Stimulated activated naive CD4-positive, alpha-beta T cell treated with Interleukin-2 at 50 U/mL for 16 hours (primary cell): ENCODE measurements at regions not wholly inside any gene's neighbourhood (a gene's known extent, or its start where the extent isn't known, plus 50 kb on each side); places are given as distances from the start of the nearest gene placed in this dataset.

Experiments
- DNase-seq: peaks from one replicate; lab custom pipeline; 2025; lab: John Stamatoyannopoulos, UW

- DNase-seq: no peak
Observed at GRCh38 chr14:66369157-66369697, 116.9 kb upstream of the CCDC196 start.

GRCh38 chr14:66371776-66372175, 114.4 kb upstream of the CCDC196 start:
- DNase-seq: no peak

GRCh38 chr14:66375046-66375964, 110.9 kb upstream of the CCDC196 start:
- DNase-seq: no peak

- DNase-seq: no peak
Observed at GRCh38 chr14:66377574-66377973, 108.6 kb upstream of the CCDC196 start.

GRCh38 chr14:66378712-66379505, 107.3 kb upstream of the CCDC196 start:
- no peak for DNase-seq

- no peak for DNase-seq
Observed at GRCh38 chr14:66380143-66380542, 106.0 kb upstream of the CCDC196 start.

GRCh38 chr14:66381755-66382154, 104.4 kb upstream of the CCDC196 start:
- DNase-seq: no peak

- no peak for DNase-seq
Observed at GRCh38 chr14:66383257-66383656, 102.9 kb upstream of the CCDC196 start.

- DNase-seq: no peak
Observed at GRCh38 chr14:66383771-66384170, 102.4 kb upstream of the CCDC196 start.

- DNase-seq: no peak
Observed at GRCh38 chr14:66388516-66388915, 97.7 kb upstream of the CCDC196 start.

- DNase-seq: no peak
Observed at GRCh38 chr14:66389481-66389880, 96.7 kb upstream of the CCDC196 start.

- no peak for DNase-seq
Observed at GRCh38 chr14:66395300-66395699, 90.9 kb upstream of the CCDC196 start.

GRCh38 chr14:66396164-66396563, 90.0 kb upstream of the CCDC196 start:
- no peak for DNase-seq

- no peak for DNase-seq
Observed at GRCh38 chr14:66398437-66398836, 87.7 kb upstream of the CCDC196 start.

GRCh38 chr14:66401449-66402095, 84.6 kb upstream of the CCDC196 start:
- DNase-seq: no peak

GRCh38 chr14:66403183-66403582, 83.0 kb upstream of the CCDC196 start:
- no peak for DNase-seq

- no peak for DNase-seq
Observed at GRCh38 chr14:66404051-66404545, 82.1 kb upstream of the CCDC196 start.

- no peak for DNase-seq
Observed at GRCh38 chr14:66405158-66405557, 81.0 kb upstream of the CCDC196 start.

GRCh38 chr14:66413901-66414300, 72.3 kb upstream of the CCDC196 start:
- no peak for DNase-seq

GRCh38 chr14:66414511-66414910, 71.7 kb upstream of the CCDC196 start:
- DNase-seq: no peak

- DNase-seq: no peak
Observed at GRCh38 chr14:66420251-66421006, 65.7 kb upstream of the CCDC196 start.
